ENCODE measurements at regions not wholly inside any gene's neighbourhood (a gene's known extent, or its start where the extent isn't known, plus 50 kb on each side); places are given as distances from the start of the nearest gene placed in this dataset.
A peak's percentile ranks its signal among the peaks of the same experiment; 100 is the strongest.
"Not testable (repeated sequence)": the region's sequence is repeated elsewhere in the genome, so short reads cannot be mapped to it uniquely, and the experiment has no call there.

GRCh38 chr20:41716436-41716835 lies 98.3 kb upstream of the CHD6 start:
- DNase-seq = no peak

DNA sequence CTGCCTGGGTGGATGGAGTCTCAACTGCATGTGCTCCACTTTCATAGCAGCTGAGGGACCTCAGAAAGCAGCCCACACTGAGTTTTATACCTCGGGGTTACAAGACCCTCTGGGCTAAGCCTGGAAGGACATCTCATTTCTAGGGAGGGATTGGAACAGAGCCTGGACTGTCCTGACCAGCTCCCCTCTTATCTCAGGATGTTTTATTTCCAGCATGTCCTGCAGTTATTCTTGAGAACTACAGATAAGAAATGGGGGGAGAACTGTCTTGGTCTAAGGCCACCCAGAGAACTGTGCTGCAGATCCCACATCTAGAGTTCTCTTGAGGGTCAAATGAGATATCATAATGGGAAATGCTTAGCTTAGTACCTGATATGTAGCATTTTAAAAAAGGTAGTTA lies 97.3 kb upstream of the CHD6 start:
- no peak for DNase-seq

- DNase-seq = no peak
Observed at GRCh38 chr20:41714030-41714429, 95.9 kb upstream of the CHD6 start.

DNA sequence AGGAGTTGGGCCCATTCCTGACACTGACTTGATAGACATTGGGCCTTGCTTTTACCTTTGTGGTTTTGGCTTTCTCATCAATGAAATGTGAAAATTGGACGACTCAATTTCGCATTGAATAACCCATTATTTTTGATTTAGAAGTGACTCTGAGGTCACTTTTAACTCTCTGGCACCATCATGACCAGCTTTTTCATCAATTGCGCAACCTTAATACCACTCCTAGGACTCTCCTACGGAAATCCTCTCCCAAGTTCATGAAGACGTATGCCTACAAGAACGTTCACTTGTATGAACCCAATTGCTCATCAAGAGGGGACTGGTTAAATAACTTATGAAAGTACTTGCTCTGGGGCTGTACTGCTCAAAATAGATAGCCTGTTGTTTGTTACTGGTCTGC lies 86.7 kb upstream of the CHD6 start:
- DNase-seq = no peak

GRCh38 chr20:41702647-41703046 lies 84.5 kb upstream of the CHD6 start:
- DNase-seq = no peak

DNA sequence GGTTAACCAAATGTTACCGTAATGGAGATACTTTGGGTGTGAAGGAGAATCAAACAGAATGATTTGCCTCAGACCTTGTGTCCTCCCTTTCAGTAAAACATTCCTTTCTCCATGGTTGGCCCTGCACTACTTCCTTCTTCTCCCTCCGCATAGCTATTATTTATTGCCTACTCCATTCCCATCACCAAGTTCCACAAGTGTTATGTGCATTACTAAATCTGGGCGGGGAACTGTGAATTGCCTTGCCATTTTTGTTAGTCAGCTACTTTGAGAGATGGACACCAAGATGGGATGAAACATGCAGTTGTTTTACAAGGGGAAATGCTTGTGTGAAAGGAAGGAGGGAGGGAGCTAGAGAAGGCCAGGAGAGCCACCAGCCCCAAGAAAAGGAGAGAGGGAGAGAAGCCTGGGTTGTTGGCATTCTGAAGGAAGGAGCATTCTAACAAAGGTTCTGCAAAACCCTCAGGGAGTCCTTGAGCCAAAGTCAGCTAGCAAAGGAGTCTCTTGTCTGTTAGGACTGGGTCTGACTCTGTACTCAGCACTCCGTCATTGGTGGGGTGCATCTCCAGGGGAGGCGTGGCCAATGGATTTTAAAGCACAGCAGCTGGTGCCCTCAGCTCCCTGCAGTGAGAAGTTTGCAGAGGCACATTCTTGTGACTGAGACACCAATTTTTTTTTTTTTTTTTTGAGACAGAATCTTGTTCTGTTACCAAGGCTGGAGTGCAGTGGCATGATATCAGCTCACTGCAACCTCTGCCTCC lies 83.6 kb upstream of the CHD6 start:
- DNase-seq = no peak

GRCh38 chr20:41699673-41700072 lies 81.5 kb upstream of the CHD6 start:
- DNase-seq = not testable (repeated sequence)

DNA sequence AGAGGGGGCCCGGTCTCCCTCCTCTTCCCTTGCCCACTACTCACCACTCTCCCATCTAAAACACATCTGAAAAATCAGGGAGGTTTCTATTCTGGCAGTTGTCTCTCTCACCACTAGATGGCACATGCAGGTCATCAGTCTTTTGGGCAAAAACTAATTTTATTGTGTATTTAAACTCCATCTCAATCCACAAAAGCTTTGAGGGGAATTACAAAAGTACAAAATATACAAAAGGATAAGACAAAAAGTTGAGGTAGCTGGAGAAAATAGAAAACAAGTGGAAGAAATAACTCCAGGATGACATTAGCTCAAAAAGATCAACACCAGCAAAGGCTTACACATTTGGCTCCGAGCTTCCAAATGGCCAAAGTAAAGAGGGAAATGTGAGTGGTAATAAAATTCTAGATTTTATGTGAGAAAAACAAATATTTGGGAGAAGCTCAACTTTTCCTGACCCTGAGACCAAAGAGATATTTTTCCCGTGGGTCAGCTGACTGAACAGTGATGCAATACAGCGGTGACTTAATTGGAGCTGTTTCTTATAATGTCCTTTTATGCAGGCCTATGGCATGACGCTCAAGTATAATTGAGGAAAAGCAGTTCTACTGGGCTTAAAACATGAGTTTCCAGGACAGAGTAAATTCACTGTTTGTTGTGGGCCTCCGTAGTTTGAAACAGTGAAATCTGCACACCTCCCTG lies 79.8 kb upstream of the CHD6 start:
- DNase-seq = peak; percentile 8

GRCh38 chr20:41696428-41696827 lies 78.3 kb upstream of the CHD6 start:
- DNase-seq = no peak

DNA sequence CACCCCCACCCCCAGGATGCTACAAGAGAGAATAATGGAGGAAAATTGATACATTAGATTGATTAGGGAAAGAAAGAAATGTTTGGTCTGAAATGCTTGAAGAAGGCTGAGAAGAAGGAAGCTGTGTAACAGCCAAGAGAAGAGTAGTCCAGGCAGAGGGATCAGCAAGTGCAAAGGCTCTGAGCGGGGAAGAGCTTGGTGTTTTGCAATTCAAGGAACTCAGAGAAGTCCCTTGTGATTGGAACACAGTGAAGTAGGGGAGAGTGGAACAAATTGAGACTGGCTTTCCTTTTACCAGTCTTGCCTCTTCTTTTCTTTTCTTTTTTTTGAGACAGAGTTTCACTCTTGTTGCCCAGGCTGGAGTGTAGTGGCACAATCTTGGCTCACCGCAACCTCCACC lies 76.6 kb upstream of the CHD6 start:
- no peak for DNase-seq

GRCh38 chr20:41693136-41693979 lies 75.2 kb upstream of the CHD6 start:
- peak; percentile 81 for DNase-seq

- DNase-seq = peak; percentile 77
Observed at GRCh38 chr20:41692479-41693135, 74.4 kb upstream of the CHD6 start.

DNA sequence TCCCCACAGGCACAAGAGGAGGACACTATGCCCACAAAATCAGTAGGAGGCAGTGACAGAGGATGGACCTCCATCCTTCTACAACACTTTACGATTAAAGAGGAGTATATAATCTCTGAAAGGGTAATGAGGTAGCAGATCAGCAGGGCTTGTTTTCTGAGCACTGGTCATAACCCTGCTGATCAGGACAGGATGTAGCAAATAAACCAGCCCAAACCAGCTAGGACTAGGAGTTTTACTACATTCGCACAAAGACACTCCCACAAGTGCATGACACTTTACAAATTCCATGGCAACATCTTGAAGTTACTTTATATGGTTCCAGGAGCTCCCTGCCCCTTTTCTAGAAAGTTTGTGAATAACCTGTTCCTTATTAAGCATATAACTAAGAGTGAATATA lies 73.3 kb upstream of the CHD6 start:
- no peak for DNase-seq

DNA sequence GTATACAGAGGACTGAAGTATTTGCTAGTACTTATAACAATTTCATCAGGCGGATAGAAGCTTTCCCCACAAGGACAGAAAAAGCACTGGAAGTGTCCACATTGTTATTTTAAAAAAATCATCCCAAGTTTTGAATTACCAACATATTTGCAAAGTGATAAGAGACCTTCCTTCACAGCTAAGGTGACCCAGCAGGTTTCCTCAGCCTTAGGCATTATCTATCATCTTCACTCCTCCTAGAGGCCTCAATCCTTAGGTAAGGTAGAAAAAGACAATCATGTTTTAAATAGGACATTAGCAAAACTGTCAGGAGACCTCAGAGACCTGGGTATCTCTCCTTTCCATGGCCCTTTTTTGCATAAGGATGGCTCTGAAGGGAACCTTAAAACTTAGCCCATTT lies 72.5 kb upstream of the CHD6 start:
- no peak for DNase-seq

DNA sequence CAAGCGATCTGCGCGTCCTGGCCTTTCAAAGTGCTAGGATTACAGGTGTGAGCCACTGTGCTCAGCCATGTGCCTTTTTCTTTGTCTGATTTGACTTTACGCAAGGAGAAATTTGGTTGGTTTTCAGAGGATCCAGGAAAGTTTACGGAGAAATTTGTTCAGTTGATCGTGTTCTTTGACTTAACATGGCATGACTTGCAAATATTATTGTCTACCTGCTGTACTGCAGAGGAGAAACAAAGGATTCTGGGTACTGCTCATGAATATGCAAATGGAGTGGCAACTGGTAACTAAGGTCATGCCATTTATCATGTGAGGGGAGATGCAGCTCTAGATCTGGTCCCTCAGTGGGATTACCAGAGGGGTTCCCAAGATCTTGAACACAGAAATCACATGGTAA lies 68.8 kb upstream of the CHD6 start:
- DNase-seq = no peak

DNA sequence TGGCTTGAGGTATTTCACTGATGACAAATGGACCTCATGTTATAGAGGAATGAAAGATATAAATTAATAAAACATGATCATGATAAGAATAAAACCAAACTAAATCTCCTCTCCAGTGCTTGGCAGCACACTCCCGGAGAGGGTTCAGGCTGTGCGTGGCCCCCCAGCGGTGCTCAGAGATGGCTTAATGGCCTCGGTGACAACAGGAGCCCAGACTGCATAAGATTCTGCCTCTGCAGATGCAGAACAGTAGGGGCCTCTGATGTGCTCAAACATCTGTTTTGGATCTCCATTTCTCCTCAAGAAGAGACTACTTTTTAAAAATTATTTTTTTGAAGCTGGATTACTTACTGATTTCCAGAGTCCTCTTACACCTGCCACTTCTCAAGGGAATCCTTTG lies 67.0 kb upstream of the CHD6 start:
- not testable (repeated sequence) for DNase-seq

DNA sequence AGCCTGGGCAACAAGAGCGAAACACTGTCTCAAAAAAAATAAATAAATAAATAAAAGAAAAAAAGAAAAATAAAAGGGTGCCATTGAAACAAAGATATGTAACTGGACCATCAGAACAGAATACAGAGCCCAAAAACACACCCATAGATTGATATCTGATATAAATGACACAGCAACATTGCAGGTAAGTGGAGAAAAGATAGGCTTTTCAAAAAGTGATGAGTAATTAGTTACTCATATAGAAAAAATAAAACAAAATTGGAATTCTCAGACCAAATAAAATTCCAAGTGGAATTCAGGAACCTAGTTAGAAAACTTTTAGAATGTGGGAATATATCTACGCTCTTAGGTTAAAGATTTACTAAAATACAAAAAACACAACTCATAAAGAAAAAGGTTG lies 60.6 kb upstream of the CHD6 start:
- no peak for DNase-seq

DNA sequence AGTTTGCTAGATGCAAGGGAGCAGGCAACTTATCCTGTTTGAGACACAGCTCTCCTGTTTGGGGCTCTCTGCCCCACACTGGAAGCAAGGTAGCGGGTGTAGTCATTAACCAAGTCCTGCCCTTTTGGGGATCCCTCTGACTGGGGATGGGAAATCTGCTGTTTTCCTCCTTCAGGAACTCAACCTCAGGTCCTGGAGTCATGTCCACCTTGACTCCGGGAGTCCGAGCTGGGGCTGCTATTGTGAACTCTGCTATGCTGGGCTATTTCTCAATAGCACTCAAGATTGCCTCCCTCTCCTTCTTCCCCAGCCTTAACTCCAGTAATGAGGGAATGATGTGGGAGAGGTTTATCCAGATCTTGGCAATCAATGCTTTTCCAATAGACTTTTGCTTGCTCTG lies 54.1 kb upstream of the CHD6 start:
- DNase-seq = no peak

- DNase-seq = no peak
Observed at GRCh38 chr20:41671143-41671542, 53.0 kb upstream of the CHD6 start.

DNA sequence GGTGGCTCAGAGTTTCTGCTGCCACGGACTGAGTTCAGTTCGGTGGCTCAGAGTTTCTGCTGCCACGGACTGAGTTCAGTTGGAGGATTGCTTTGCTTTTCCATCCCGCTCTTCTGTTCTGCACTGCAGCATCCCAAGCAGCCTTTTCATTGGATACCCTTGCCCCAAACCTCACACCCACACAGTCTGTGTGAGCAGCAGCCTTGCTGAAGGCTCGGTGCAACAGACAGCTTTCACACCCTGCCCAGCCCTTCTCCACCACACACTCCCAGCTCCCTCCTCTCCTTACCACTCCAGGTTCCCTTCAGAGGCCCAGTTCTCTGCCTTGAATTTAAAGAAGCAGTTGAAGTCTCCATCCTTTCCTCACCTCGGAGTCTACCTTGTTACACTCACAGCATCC lies 52.5 kb upstream of the CHD6 start:
- DNase-seq = no peak

- DNase-seq = no peak
Observed at GRCh38 chr20:41669708-41670263, 51.6 kb upstream of the CHD6 start.

DNA sequence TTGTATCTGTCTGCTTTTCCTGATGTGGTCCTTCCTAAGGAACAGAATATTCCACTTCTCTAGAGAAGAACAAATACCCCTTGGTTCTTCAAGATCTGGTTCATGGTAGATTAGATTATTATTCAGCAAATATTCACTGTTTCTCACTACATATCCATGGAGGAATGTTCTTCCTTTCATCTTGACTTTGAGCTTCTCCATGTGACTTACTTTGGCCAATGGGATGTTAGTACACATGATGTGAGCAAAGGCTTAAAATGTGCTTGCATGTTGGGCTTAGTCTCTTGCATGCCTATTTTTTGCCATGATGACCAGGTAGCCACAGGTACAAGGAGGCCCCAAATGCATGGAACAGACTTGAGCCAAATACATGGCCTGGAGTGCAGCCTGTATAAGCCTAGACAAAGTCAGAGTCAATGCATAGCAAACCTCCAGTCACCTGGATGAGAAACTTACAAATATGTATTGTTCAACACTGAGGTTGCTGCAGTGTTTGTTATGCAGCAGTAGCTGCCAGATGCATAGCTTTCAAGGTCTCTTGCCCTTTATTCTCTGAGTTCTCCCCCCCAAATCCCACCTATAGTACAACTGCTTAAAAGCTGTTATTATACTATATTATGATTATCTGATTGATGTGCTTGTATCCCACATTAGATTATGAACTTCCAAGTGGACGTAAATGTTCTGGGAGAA lies 50.0 kb upstream of the CHD6 start:
- DNase-seq = no peak
